ENCODE measurements at regions not wholly inside any gene's neighbourhood (a gene's known extent, or its start where the extent isn't known, plus 50 kb on each side); places are given as distances from the start of the nearest gene placed in this dataset.
A peak's percentile ranks its signal among the peaks of the same experiment; 100 is the strongest.
"Not testable (repeated sequence)": the region's sequence is repeated elsewhere in the genome, so short reads cannot be mapped to it uniquely, and the experiment has no call there.

- no peak for DNase-seq (ENCODE audit: low read depth in 2 of 2)
Observed at GRCh38 chr6:11961923-11962322, 50.2 kb upstream of the HIVEP1 start.

- peak; percentile 8 to 47 for DNase-seq (ENCODE audit: low read depth in 2 of 2)
Observed at GRCh38 chr6:11960909-11961779, 51.0 kb upstream of the HIVEP1 start.

- DNase-seq (ENCODE audit: low read depth in 2 of 2) = no peak
Observed at GRCh38 chr6:11956781-11957180, 55.3 kb upstream of the HIVEP1 start.

- DNase-seq (ENCODE audit: low read depth in 2 of 2) = no peak
Observed at GRCh38 chr6:11953641-11954040, 58.5 kb upstream of the HIVEP1 start.

GRCh38 chr6:11952316-11952715, 59.8 kb upstream of the HIVEP1 start:
- DNase-seq (ENCODE audit: low read depth in 2 of 2) = no peak

- no peak for DNase-seq (ENCODE audit: low read depth in 2 of 2)
Observed at GRCh38 chr6:11951868-11952267, 60.2 kb upstream of the HIVEP1 start.

GRCh38 chr6:11950109-11950508, 62.0 kb upstream of the HIVEP1 start:
- DNase-seq (ENCODE audit: low read depth in 2 of 2) = no peak

GRCh38 chr6:11947575-11947974, 64.5 kb upstream of the HIVEP1 start:
- DNase-seq (ENCODE audit: low read depth in 2 of 2) = no peak

- no peak for DNase-seq (ENCODE audit: low read depth in 2 of 2)
Observed at GRCh38 chr6:11947063-11947462, 65.0 kb upstream of the HIVEP1 start.

GRCh38 chr6:11944111-11944510, 68.0 kb upstream of the HIVEP1 start:
- DNase-seq (ENCODE audit: low read depth in 2 of 2) = no peak

- DNase-seq (ENCODE audit: low read depth in 2 of 2) = no peak
Observed at GRCh38 chr6:11943060-11943459, 69.1 kb upstream of the HIVEP1 start.

- no peak for DNase-seq (ENCODE audit: low read depth in 2 of 2)
Observed at GRCh38 chr6:11942185-11942864, 69.8 kb upstream of the HIVEP1 start.

GRCh38 chr6:11940532-11941166, 71.5 kb upstream of the HIVEP1 start:
- not testable (repeated sequence) for DNase-seq (ENCODE audit: low read depth in 2 of 2)

- peak; percentile 15 to 83 for DNase-seq (ENCODE audit: low read depth in 2 of 2)
Observed at GRCh38 chr6:11938285-11938890, 73.7 kb upstream of the HIVEP1 start.

GRCh38 chr6:11934638-11935037, 77.5 kb upstream of the HIVEP1 start:
- no peak for DNase-seq (ENCODE audit: low read depth in 2 of 2)

- not testable (repeated sequence) for DNase-seq (ENCODE audit: low read depth in 2 of 2)
Observed at GRCh38 chr6:11932892-11933291, 79.2 kb upstream of the HIVEP1 start.

GRCh38 chr6:11931296-11932035, 80.6 kb upstream of the HIVEP1 start:
- DNase-seq (ENCODE audit: low read depth in 2 of 2) = peak in 1 of 2 donors; percentile 5

GRCh38 chr6:11930834-11931233, 81.3 kb upstream of the HIVEP1 start:
- DNase-seq (ENCODE audit: low read depth in 2 of 2) = not testable (repeated sequence)

- DNase-seq (ENCODE audit: low read depth in 2 of 2) = no peak
Observed at GRCh38 chr6:11930240-11930639, 81.9 kb upstream of the HIVEP1 start.

- no peak for DNase-seq (ENCODE audit: low read depth in 2 of 2)
Observed at GRCh38 chr6:11929241-11929835, 82.8 kb upstream of the HIVEP1 start.

All from lung microvascular endothelial cell (primary cell).